Thyroid gland (tissue), 4 donors: ENCODE measurements at regions not wholly inside any gene's neighbourhood (a gene's known extent, or its start where the extent isn't known, plus 50 kb on each side); places are given as distances from the start of the nearest gene placed in this dataset.

Source experiments
- DNase-seq, 2 donors: peaks; one replicate each; pipeline ENCODE4 v3.0.0-alpha.2; 2019
- H3K27ac ChIP-seq, 3 donors: fragments of 200-600 bp; sonication (generic); 1 replicate in 2 of 3; 2 replicates in 1 of 3; pipeline ENCODE4 v1.5.1; 2016 to 2019; ENCODE audit warnings: mild to moderate bottlenecking in 1 of 3, moderate library complexity in 1 of 3
- H3K27me3 ChIP-seq: fragments of 200-600 bp; sonication (generic); one replicate; pipeline ENCODE4 v1.5.1; 2019
- H3K36me3 ChIP-seq, 2 donors: fragments of 200-600 bp; sonication (generic); one replicate each; pipeline ENCODE4 v1.5.1; 2016 to 2019
- H3K4me1 ChIP-seq, 2 donors: fragments of 200-600 bp; sonication (generic); one replicate each; pipeline ENCODE4 v1.5.1; 2017 to 2019
- H3K4me3 ChIP-seq, 3 donors: fragments of 200-600 bp; sonication (generic); replicated peaks in 1 of 3; 1 replicate in 2 of 3; 2 replicates in 1 of 3; pipeline ENCODE4 v1.5.1; 2016; ENCODE audit warnings: mild to moderate bottlenecking in 1 of 3
- H3K9me3 ChIP-seq: fragments of 200-600 bp; sonication (generic); one replicate; pipeline ENCODE4 v1.5.1; 2017
- POLR2A ChIP-seq, 2 donors: fragments of 450-650 bp; IDR thresholded peaks; one replicate each; pipeline ENCODE4 v1.6.1; 2017; ENCODE audit warnings: antibody characterized with exemption in 2 of 2, mild to moderate bottlenecking in 2 of 2, moderate library complexity in 1 of 2
- WGBS, 2 donors: methylation state at CpG; one replicate each; pipeline ENCODE4 v1.1.5; 2017; 5-methylcytosine and 5-hydroxymethylcytosine counted together
- intact Hi-C: fragments of 100-400 bp; cut with DNase I; formaldehyde crosslinking; loops from one replicate; pipeline ENCODE4 v1.15.1; 2023
- TF ChIP-seq, protein P1 (sequence below), 6 experiments: fragments of 200-600 bp in 3 of 6; fragments of 450-650 bp in 3 of 6; sonication (generic) in 3 of 6; IDR thresholded peaks; one replicate each; pipeline ENCODE4 v1.5.1; 2016 to 2019; ENCODE audit warnings: antibody characterized with exemption in 6 of 6, mild to moderate bottlenecking in 2 of 6, inconsistent platforms in 1 of 6, moderate library complexity in 1 of 6

DNA sequence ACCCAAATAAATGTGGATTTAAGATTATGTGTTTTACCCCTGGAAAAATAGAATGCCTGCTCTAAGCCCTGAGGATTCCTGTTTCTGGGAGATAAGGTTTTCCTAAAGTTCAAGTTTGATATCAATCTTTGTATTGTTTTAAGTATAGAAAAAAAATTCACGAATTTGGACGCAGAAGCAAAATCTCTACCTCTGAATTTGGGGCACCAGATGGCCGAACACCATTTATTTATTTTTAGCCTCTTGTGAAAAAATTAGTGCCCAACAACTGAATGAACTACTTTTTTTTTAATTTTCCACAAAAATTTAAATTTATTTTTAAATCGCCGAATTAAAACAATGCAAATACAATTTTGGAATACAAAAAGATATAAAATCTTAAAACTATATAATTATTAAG is 128.1 kb upstream of the SP4 start:
- Histone ChIP-seq H3K4me1 (no peaks in the 10 kb centered on the region), H3K27me3 (no peaks in the 10 kb centered on the region), H3K9me3 (no peaks in the 10 kb centered on the region), H3K36me3 (no peaks in the 10 kb centered on the region), H3K27ac (no peak overlapping the region), H3K4me3 (no peak overlapping the region)
- intact Hi-C loops: no loop called here
- TF ChIP-seq, protein P1, sequence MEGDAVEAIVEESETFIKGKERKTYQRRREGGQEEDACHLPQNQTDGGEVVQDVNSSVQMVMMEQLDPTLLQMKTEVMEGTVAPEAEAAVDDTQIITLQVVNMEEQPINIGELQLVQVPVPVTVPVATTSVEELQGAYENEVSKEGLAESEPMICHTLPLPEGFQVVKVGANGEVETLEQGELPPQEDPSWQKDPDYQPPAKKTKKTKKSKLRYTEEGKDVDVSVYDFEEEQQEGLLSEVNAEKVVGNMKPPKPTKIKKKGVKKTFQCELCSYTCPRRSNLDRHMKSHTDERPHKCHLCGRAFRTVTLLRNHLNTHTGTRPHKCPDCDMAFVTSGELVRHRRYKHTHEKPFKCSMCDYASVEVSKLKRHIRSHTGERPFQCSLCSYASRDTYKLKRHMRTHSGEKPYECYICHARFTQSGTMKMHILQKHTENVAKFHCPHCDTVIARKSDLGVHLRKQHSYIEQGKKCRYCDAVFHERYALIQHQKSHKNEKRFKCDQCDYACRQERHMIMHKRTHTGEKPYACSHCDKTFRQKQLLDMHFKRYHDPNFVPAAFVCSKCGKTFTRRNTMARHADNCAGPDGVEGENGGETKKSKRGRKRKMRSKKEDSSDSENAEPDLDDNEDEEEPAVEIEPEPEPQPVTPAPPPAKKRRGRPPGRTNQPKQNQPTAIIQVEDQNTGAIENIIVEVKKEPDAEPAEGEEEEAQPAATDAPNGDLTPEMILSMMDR (IDR thresholded peaks at IDR 0.05): no peak
- 93% methylated on average over 5 of the region's 5 CpGs for WGBS, 2 donors
- DNase-seq: no peak

DNA sequence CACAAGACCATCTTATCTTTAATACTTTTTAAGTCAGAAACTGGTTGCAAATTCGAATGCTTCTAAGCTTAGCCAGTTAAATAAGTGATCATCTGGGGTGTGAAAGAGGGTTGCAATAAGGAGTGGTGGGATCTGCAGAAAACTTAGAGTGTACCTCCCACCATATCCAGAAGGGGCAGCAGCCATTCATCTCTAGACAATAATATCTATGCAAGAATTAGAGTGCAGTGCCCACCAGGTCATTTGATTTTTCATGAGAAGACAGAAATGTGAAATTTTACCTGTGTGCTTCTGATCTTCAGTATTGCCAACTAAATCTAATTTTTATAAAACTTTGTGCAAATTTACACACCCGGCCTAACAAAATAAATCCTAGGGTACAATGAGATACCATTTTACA is 127.2 kb upstream of the SP4 start:
- H3K4me1 ChIP-seq: no peaks in the 10 kb centered on the region
- no peak for TF ChIP-seq POLR2A (IDR thresholded peaks at IDR 0.05)
- TF ChIP-seq, protein P1 (IDR thresholded peaks at IDR 0.05): peak in 1 of 6 experiments; percentile 6
- intact Hi-C loops: no loop called here
- H3K4me3 ChIP-seq: no peak overlapping the region
- no peak overlapping the region for H3K27ac ChIP-seq
- no peaks in the 10 kb centered on the region for H3K9me3 ChIP-seq
- no peak for DNase-seq
- H3K36me3 ChIP-seq: no peaks in the 10 kb centered on the region
- no peaks in the 10 kb centered on the region for H3K27me3 ChIP-seq
- WGBS, 2 donors: 88 to 92% methylated on average over 2 of the region's 2 CpGs

GRCh38 chr7:21304808-21305375 is 123.0 kb upstream of the SP4 start:
- Histone ChIP-seq H3K4me3 (no peak overlapping the region), H3K27ac (no peak overlapping the region), H3K36me3 (no peaks in the 10 kb centered on the region), H3K9me3 (no peaks in the 10 kb centered on the region), H3K4me1 (no peaks in the 10 kb centered on the region), H3K27me3 (no peaks in the 10 kb centered on the region)
- TF ChIP-seq, protein P1 (IDR thresholded peaks at IDR 0.05): no peak
- no peak for TF ChIP-seq POLR2A (IDR thresholded peaks at IDR 0.05)
- DNase-seq: no peak
- 66 to 75% methylated on average over 4 of the region's 4 CpGs for WGBS, 2 donors
- intact Hi-C loops: no loop called here

GRCh38 chr7:21305455-21306235 is 122.2 kb upstream of the SP4 start:
- Histone ChIP-seq H3K27me3 (no peaks in the 10 kb centered on the region), H3K4me3 (no peak overlapping the region), H3K27ac (no peak overlapping the region), H3K36me3 (no peaks in the 10 kb centered on the region), H3K9me3 (no peaks in the 10 kb centered on the region), H3K4me1 (no peaks in the 10 kb centered on the region)
- TF ChIP-seq, protein P1 (IDR thresholded peaks at IDR 0.05): no peak
- TF ChIP-seq POLR2A (IDR thresholded peaks at IDR 0.05): no peak
- intact Hi-C loops: no loop called here
- no peak for DNase-seq
- WGBS, 2 donors: 70 to 81% methylated on average over 3 of the region's 3 CpGs

- H3K36me3 ChIP-seq: no peaks in the 10 kb centered on the region
- intact Hi-C loops: no loop called here
- WGBS, 2 donors: 77 to 88% methylated on average over 2 of the region's 2 CpGs
- H3K9me3 ChIP-seq: no peaks in the 10 kb centered on the region
- H3K27ac ChIP-seq: no peak overlapping the region
- H3K4me3 ChIP-seq: no peak overlapping the region
- no peaks in the 10 kb centered on the region for H3K4me1 ChIP-seq
- no peak for DNase-seq
- no peak for TF ChIP-seq POLR2A (IDR thresholded peaks at IDR 0.05)
- TF ChIP-seq, protein P1 (IDR thresholded peaks at IDR 0.05): no peak
- no peaks in the 10 kb centered on the region for H3K27me3 ChIP-seq
Observed at GRCh38 chr7:21314954-21315353, 112.9 kb upstream of the SP4 start.
